ENCODE measurements at regions not wholly inside any gene's neighbourhood (a gene's known extent, or its start where the extent isn't known, plus 50 kb on each side); places are given as distances from the start of the nearest gene placed in this dataset.
"Not testable (repeated sequence)": the region's sequence is repeated elsewhere in the genome, so short reads cannot be mapped to it uniquely, and the experiment has no call there.

GRCh38 chr7:91503934-91504555, 239.8 kb downstream of the FZD1 start:
- Histone ChIP-seq H3K27ac (no peak overlapping the region), H3K4me1 (no peaks in the 10 kb centered on the region), H3K9me3 (peaks cover 0 to 16% of the 10 kb centered on the region in 2 donors), H3K36me3 (no peaks in the 10 kb centered on the region), H3K27me3 (no peaks in the 10 kb centered on the region), H3K4me3 (no peak overlapping the region)
- no peak for DNase-seq
- no peak for ATAC-seq
- no peak for TF ChIP-seq CTCF (IDR thresholded peaks at IDR 0.05)
- intact Hi-C loops (cut with DNase I): no loop called here

GRCh38 chr7:91504919-91505318, 240.7 kb downstream of the FZD1 start:
- H3K4me3 ChIP-seq: no peak overlapping the region
- H3K27me3 ChIP-seq: no peaks in the 10 kb centered on the region
- intact Hi-C loops (cut with DNase I): no loop called here
- H3K27ac ChIP-seq: no peak overlapping the region
- H3K4me1 ChIP-seq: no peaks in the 10 kb centered on the region
- no peaks in the 10 kb centered on the region for H3K36me3 ChIP-seq
- peaks cover 0 to 12% of the 10 kb centered on the region in 2 donors for H3K9me3 ChIP-seq
- no peak for TF ChIP-seq CTCF (IDR thresholded peaks at IDR 0.05)
- ATAC-seq: no peak
- no peak for DNase-seq

- not testable (repeated sequence) for H3K27ac ChIP-seq, DNase-seq
Observed at GRCh38 chr7:91506966-91507365, 242.7 kb downstream of the FZD1 start.

GRCh38 chr7:91511861-91512260, 247.6 kb downstream of the FZD1 start:
- H3K4me1 ChIP-seq; DNase-seq; H3K27ac ChIP-seq; intact Hi-C loops (cut with DNase I); H3K4me3 ChIP-seq; H3K27me3 ChIP-seq; ATAC-seq; H3K36me3 ChIP-seq; H3K9me3 ChIP-seq: not testable (repeated sequence)

More at GRCh38 chr7:91506966-91507365, 242.7 kb downstream of the FZD1 start:
- intact Hi-C loops (cut with DNase I); H3K36me3 ChIP-seq; H3K4me3 ChIP-seq; ATAC-seq; H3K27me3 ChIP-seq; H3K4me1 ChIP-seq; H3K9me3 ChIP-seq: not testable (repeated sequence)

GRCh38 chr7:91512958-91513357, 248.7 kb downstream of the FZD1 start:
- H3K4me1 ChIP-seq: no peaks in the 10 kb centered on the region
- intact Hi-C loops (cut with DNase I): no loop called here
- TF ChIP-seq CTCF (IDR thresholded peaks at IDR 0.05): no peak
- no peaks in the 10 kb centered on the region for H3K36me3 ChIP-seq
- H3K27me3 ChIP-seq: no peaks in the 10 kb centered on the region
- no peak overlapping the region for H3K4me3 ChIP-seq
- DNase-seq: no peak
- no peaks in the 10 kb centered on the region for H3K9me3 ChIP-seq
- H3K27ac ChIP-seq: no peak overlapping the region
- ATAC-seq: no peak

- DNase-seq (no peak), ATAC-seq (no peak)
- no peak for TF ChIP-seq CTCF (IDR thresholded peaks at IDR 0.05)
- no peaks in the 10 kb centered on the region for H3K36me3 ChIP-seq
- H3K9me3 ChIP-seq: no peaks in the 10 kb centered on the region
- no peak overlapping the region for H3K27ac ChIP-seq
- intact Hi-C loops (cut with DNase I): no loop called here
- no peaks in the 10 kb centered on the region for H3K27me3 ChIP-seq
- H3K4me1 ChIP-seq: no peaks in the 10 kb centered on the region
- no peak overlapping the region for H3K4me3 ChIP-seq
Observed at GRCh38 chr7:91514591-91514990, 250.4 kb downstream of the FZD1 start.
